Kidney epithelial cell (primary cell): ENCODE measurements at regions not wholly inside any gene's neighbourhood (a gene's known extent, or its start where the extent isn't known, plus 50 kb on each side); places are given as distances from the start of the nearest gene placed in this dataset.

Experiments
- DNase-seq: peaks from one replicate; pipeline ENCODE4 v3.0.0-alpha.2; 2010; ENCODE audit warnings: low read depth
- H3K27me3 ChIP-seq: 2 replicates; pipeline ENCODE4 v1.6.0; 2011; ENCODE audit warnings: low read length; ENCODE audit not compliant: control insufficient read depth, insufficient read depth
- H3K36me3 ChIP-seq: 2 replicates; pipeline ENCODE4 v1.5.1; 2011; ENCODE audit warnings: low read length; ENCODE audit not compliant: control insufficient read depth, insufficient read depth
- H3K4me3 ChIP-seq: 2 replicates; pipeline ENCODE4 v1.5.1; 2011; ENCODE audit warnings: low read depth, mild to moderate bottlenecking, control low read depth, low read length
- TF ChIP-seq, protein P1 (sequence below): IDR thresholded peaks from 2 replicates; pipeline ENCODE4 v1.5.1; 2011; ENCODE audit warnings: mild to moderate bottlenecking, moderate library complexity, low read length, control low read depth, inconsistent platforms; ENCODE audit not compliant: insufficient read depth, poor library complexity, severe bottlenecking

DNA sequence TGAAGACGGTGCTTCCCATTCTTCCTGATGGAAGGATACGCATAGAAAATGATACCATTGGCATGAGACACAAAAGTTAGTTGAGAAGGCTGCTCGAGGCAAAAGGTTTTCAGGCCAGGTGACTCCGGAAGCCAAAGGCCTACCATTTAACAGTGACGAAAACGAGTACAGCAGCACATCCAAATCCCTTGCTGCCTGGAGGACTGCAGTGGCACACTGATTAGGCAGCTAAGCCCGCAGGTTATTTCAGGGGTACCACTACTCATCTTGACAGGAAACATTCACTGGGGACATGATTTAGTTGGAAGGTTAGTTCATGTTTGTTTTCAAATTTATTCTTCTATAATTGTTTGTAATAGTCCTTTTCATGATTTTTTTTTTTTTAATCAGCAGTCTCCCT lies 59.9 kb upstream of the BCHE start:
- Histone ChIP-seq H3K36me3 (no peaks in the 10 kb centered on the region), H3K27me3 (no peaks in the 10 kb centered on the region), H3K4me3 (no peak overlapping the region)
- TF ChIP-seq, protein P1, sequence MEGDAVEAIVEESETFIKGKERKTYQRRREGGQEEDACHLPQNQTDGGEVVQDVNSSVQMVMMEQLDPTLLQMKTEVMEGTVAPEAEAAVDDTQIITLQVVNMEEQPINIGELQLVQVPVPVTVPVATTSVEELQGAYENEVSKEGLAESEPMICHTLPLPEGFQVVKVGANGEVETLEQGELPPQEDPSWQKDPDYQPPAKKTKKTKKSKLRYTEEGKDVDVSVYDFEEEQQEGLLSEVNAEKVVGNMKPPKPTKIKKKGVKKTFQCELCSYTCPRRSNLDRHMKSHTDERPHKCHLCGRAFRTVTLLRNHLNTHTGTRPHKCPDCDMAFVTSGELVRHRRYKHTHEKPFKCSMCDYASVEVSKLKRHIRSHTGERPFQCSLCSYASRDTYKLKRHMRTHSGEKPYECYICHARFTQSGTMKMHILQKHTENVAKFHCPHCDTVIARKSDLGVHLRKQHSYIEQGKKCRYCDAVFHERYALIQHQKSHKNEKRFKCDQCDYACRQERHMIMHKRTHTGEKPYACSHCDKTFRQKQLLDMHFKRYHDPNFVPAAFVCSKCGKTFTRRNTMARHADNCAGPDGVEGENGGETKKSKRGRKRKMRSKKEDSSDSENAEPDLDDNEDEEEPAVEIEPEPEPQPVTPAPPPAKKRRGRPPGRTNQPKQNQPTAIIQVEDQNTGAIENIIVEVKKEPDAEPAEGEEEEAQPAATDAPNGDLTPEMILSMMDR: no peak
- no peak for DNase-seq

- TF ChIP-seq, protein P1: peak; percentile 20
- DNase-seq: no peak
- no peak overlapping the region for H3K4me3 ChIP-seq
These were observed 58.7 kb upstream of the BCHE start for GRCh38 chr3:165895919-165896318.

DNA sequence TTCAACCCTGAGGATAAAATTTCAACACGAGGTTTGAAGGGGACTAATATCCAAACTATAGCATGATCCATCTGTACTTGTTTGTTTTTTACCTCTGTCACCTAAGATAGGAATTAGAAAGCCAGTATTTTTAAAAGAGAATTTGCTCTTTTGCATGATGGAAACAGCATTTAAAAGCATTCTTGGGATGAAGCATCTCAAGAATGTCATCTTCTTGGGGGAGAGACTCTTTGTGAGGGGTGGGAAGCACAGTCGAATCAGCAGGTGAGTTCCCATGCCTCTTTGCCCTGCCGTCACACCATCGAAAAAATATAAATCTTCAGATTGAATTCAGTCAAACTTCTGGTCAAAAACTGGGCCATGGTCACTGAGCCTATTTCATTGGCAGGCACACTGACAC lies 55.3 kb upstream of the BCHE start:
- TF ChIP-seq, protein P1: no peak

More at GRCh38 chr3:165895919-165896318, 58.7 kb upstream of the BCHE start:
- Histone ChIP-seq H3K27me3 (no peaks in the 10 kb centered on the region), H3K36me3 (no peaks in the 10 kb centered on the region)

More for the DNA sequence above, 55.3 kb upstream of the BCHE start:
- Histone ChIP-seq H3K4me3 (no peak overlapping the region), H3K36me3 (no peaks in the 10 kb centered on the region), H3K27me3 (no peaks in the 10 kb centered on the region)
- no peak for DNase-seq
